K562 (cell line): ENCODE measurements at regions not wholly inside any gene's neighbourhood (a gene's known extent, or its start where the extent isn't known, plus 50 kb on each side); places are given as distances from the start of the nearest gene placed in this dataset.
A peak's percentile ranks its signal among the peaks of the same experiment; 100 is the strongest.

Experiments
- ARID1B ChIP-seq: fragments of 450-650 bp; IDR thresholded peaks from 2 replicates; pipeline ENCODE4 v1.6.1; 2016; ENCODE audit warnings: antibody characterized with exemption, mild to moderate bottlenecking, inconsistent platforms
- CLOCK ChIP-seq: fragments of 250-450 bp; sonication (Bioruptor Pico); IDR thresholded peaks from 2 replicates; pipeline ENCODE4 v1.4.0; 2020; ENCODE audit warnings: mild to moderate bottlenecking, moderate library complexity, borderline replicate concordance
- CTCF ChIP-seq, 3 experiments: IDR thresholded peaks in 2 of 3; conservative IDR thresholded peaks in 1 of 3; 2 replicates each; pipeline ENCODE4 v1.5.1; 2011 to 2012; ENCODE audit warnings: low read length in 3 of 3, mild to moderate bottlenecking in 3 of 3, control low read depth in 2 of 3, improper control_type of control experiment in 1 of 3, inconsistent platforms in 1 of 3, low read depth in 1 of 3, mixed read lengths in 1 of 3, moderate library complexity in 1 of 3; ENCODE audit not compliant: insufficient read depth in 2 of 3
- EHMT2 ChIP-seq: fragments of 450-650 bp; IDR thresholded peaks from 2 replicates; pipeline ENCODE4 v1.6.1; 2018; ENCODE audit warnings: antibody characterized with exemption
- ETV1 ChIP-seq: fragments of 450-650 bp; conservative IDR thresholded peaks from 2 replicates; pipeline ENCODE4 v1.6.1; 2016; ENCODE audit warnings: missing genetic modification characterization, control low read depth, low read depth, missing compliant biosample characterization
- ILK ChIP-seq: fragments of 450-650 bp; IDR thresholded peaks from 2 replicates; pipeline ENCODE4 v1.6.1; 2016; ENCODE audit warnings: missing genetic modification characterization, low read depth, mild to moderate bottlenecking, missing compliant biosample characterization, moderate library complexity, borderline replicate concordance
- L3MBTL2 ChIP-seq: fragments of 450-650 bp; IDR thresholded peaks from 2 replicates; pipeline ENCODE4 v1.6.1; 2016; ENCODE audit warnings: mild to moderate bottlenecking, moderate library complexity
- RBM39 ChIP-seq: fragments of 200-400 bp; formaldehyde crosslinking; optimal IDR thresholded peaks from 2 replicates; pipeline ENCODE3; 2018; ENCODE audit warnings: low read depth, low read length
- RREB1 ChIP-seq: fragments of 250-450 bp; sonication (Bioruptor Pico); IDR thresholded peaks from 2 replicates; pipeline ENCODE4 v1.4.0; 2020
- TAL1 ChIP-seq: fragments of 450-650 bp; IDR thresholded peaks from 2 replicates; pipeline ENCODE4 v1.6.1; 2016; ENCODE audit warnings: mild to moderate bottlenecking
- TCF3 ChIP-seq: sonication (generic); formaldehyde crosslinking; IDR thresholded peaks from 2 replicates; pipeline ENCODE4 v1.4.0; 2020; ENCODE audit warnings: mild to moderate bottlenecking, missing genetic modification reagents
- TCF7L2 ChIP-seq: fragments of 150-350 bp; IDR thresholded peaks from 2 replicates; pipeline ENCODE4 v1.6.1; 2016; ENCODE audit warnings: low read depth, mild to moderate bottlenecking, low read length, moderate library complexity
- TEAD1 ChIP-seq, 2 experiments: fragments of 450-650 bp in 1 of 2; sonication (generic) in 1 of 2; formaldehyde crosslinking; IDR thresholded peaks; 2 replicates each; pipeline versions ENCODE4 v1.4.0 to v1.8.0; 2020 to 2022; ENCODE audit warnings: mild to moderate bottlenecking in 2 of 2, missing genetic modification reagents in 1 of 2
- TOE1 ChIP-seq, 2 experiments: fragments of 450-650 bp in 1 of 2; sonication (generic) in 1 of 2; formaldehyde crosslinking in 1 of 2; IDR thresholded peaks; 2 replicates each; pipeline versions ENCODE4 v1.7.1 to v1.8.0; 2016 to 2022; ENCODE audit warnings: borderline replicate concordance in 2 of 2, mild to moderate bottlenecking in 2 of 2, antibody characterized with exemption in 1 of 2, inconsistent platforms in 1 of 2, low read depth in 1 of 2, missing genetic modification reagents in 1 of 2, moderate library complexity in 1 of 2
- ZNF165 ChIP-seq: fragments of 250-450 bp; sonication (Bioruptor Pico); IDR thresholded peaks from 2 replicates; pipeline ENCODE4 v1.4.0; 2020; ENCODE audit warnings: borderline replicate concordance
- ZNF586 ChIP-seq: fragments of 450-650 bp; formaldehyde crosslinking; conservative IDR thresholded peaks from 2 replicates; pipeline ENCODE4 v1.4.0; 2020; ENCODE audit warnings: mild to moderate bottlenecking, moderate library complexity
- ZNF644 ChIP-seq: fragments of 200-800 bp; sonication (Bioruptor generic); IDR thresholded peaks from 2 replicates; pipeline ENCODE4 v1.6.1; 2016; ENCODE audit warnings: low read depth, missing genetic modification characterization, missing compliant biosample characterization
- ZNF668 ChIP-seq: fragments of 250-450 bp; sonication (Bioruptor Pico); IDR thresholded peaks from 2 replicates; pipeline ENCODE4 v1.8.0; 2022; ENCODE audit warnings: mild to moderate bottlenecking, inconsistent platforms

GRCh38 chr1:109826930-109827349 lies 63.2 kb upstream of the EPS8L3 start (continued):
- TF ChIP-seq RREB1 (CRISPR knock-in tag), result peak; percentile 81
- TF ChIP-seq CTCF (IDR thresholded peaks at IDR 0.05 in 2 of 3, conservative IDR thresholded peaks at IDR 0.05 in 1 of 3; ENCODE audit: insufficient read depth in 2 of 3, low read depth in 1 of 3, low read length in 3 of 3), result 0 out of 6 replicates have a peak, but pooled peaks of 1 of the 3 experiments have one; percentile 3
- TF ChIP-seq RBM39, result no peak
- TF ChIP-seq TOE1 (IDR thresholded peaks at IDR 0.05; ENCODE audit: borderline replicate concordance), result peak; percentile 85
- no peak for TF ChIP-seq TOE1 (CRISPR knock-in tag; IDR thresholded peaks at IDR 0.05; ENCODE audit: borderline replicate concordance, low read depth)
- peak; percentile 84 for TF ChIP-seq CLOCK (CRISPR knock-in tag)
- TF ChIP-seq ARID1B, result peak; percentile 50; the same call in 1 of the 2 replicates
- TF ChIP-seq ZNF165, result peak; percentile 85
- peak; percentile 76; the same call in 1 of the 2 replicates for TF ChIP-seq ZNF586
- TF ChIP-seq EHMT2, result peak; percentile 85
- TF ChIP-seq TAL1, result peak; percentile 42
- peak; percentile 93 for TF ChIP-seq ZNF668 (CRISPR knock-in tag)
- TF ChIP-seq ZNF644 (tag), result peak; percentile 94
- TF ChIP-seq TEAD1 (CRISPR knock-in tag; IDR thresholded peaks at IDR 0.05), result peak in 1 of 2 experiments; percentile 82; a peak in 2 of 4 replicates
- TF ChIP-seq ILK (tag), result 0 out of 2 replicates have a peak, but pooled peaks have one; percentile 7
- TF ChIP-seq ETV1 (tag), result peak; percentile 49; the same call in 1 of the 2 replicates
- TF ChIP-seq L3MBTL2, result peak; percentile 97
- TF ChIP-seq TCF3 (CRISPR knock-in tag), result peak; percentile 67
- TF ChIP-seq TCF7L2, result no peak
